ENCODE measurements at regions not wholly inside any gene's neighbourhood (a gene's known extent, or its start where the extent isn't known, plus 50 kb on each side); places are given as distances from the start of the nearest gene placed in this dataset.

- no peak for DNase-seq
- H3K4me1 ChIP-seq (ENCODE audit: insufficient read depth, low read length): no peaks in the 10 kb centered on the region
- TF ChIP-seq CTCF (IDR thresholded peaks at IDR 0.05; ENCODE audit: borderline replicate concordance, extremely low read depth, low read length, poor library complexity, severe bottlenecking) (no peak), EZH2 (IDR thresholded peaks at IDR 0.05; ENCODE audit: borderline replicate concordance, low read depth, low read length, severe bottlenecking) (no peak)
- no peak overlapping the region for H3K27ac ChIP-seq (ENCODE audit: low read length)
- no peaks in the 10 kb centered on the region for H3K36me3 ChIP-seq (ENCODE audit: insufficient read depth, low read length)
- no peak overlapping the region for H3K9ac ChIP-seq (ENCODE audit: low read depth, low read length)
- H3K4me3 ChIP-seq (ENCODE audit: low read depth in 1 of 2, low read length in 2 of 2): no peak overlapping the region
- no peaks in the 10 kb centered on the region for H3K79me2 ChIP-seq (ENCODE audit: insufficient read depth, low read length)
- H3K9me3 ChIP-seq (ENCODE audit: insufficient read depth, low read length, severe bottlenecking): no peaks in the 10 kb centered on the region
- no peak overlapping the region for H3K4me2 ChIP-seq (ENCODE audit: insufficient read depth, low read length)
- H3K27me3 ChIP-seq (ENCODE audit: insufficient read depth, low read length, poor library complexity): peaks cover 23% of the 10 kb centered on the region
- H2AFZ ChIP-seq (ENCODE audit: low read depth, low read length): no peak overlapping the region
- H4K20me1 ChIP-seq (ENCODE audit: insufficient read depth, low read length): no peaks in the 10 kb centered on the region
- ATAC-seq (ENCODE audit: insufficient read depth, low read depth): no peak
These were observed 272.5 kb downstream of the XXYLT1 start for GRCh38 chr3:194998417-194998816.

GRCh38 chr3:194998948-194999347, 272.0 kb downstream of the XXYLT1 start:
- Histone ChIP-seq H3K79me2 (ENCODE audit: insufficient read depth, low read length) (no peaks in the 10 kb centered on the region), H3K4me1 (ENCODE audit: insufficient read depth, low read length) (no peaks in the 10 kb centered on the region), H3K36me3 (ENCODE audit: insufficient read depth, low read length) (no peaks in the 10 kb centered on the region), H3K9ac (ENCODE audit: low read depth, low read length) (no peak overlapping the region), H2AFZ (ENCODE audit: low read depth, low read length) (no peak overlapping the region), H3K4me3 (ENCODE audit: low read depth in 1 of 2, low read length in 2 of 2) (no peak overlapping the region), H3K27me3 (ENCODE audit: insufficient read depth, low read length, poor library complexity) (peaks cover 23% of the 10 kb centered on the region), H3K4me2 (ENCODE audit: insufficient read depth, low read length) (no peak overlapping the region), H3K9me3 (ENCODE audit: insufficient read depth, low read length, severe bottlenecking) (no peaks in the 10 kb centered on the region), H3K27ac (ENCODE audit: low read length) (no peak overlapping the region), H4K20me1 (ENCODE audit: insufficient read depth, low read length) (no peaks in the 10 kb centered on the region)
- TF ChIP-seq CTCF (IDR thresholded peaks at IDR 0.05; ENCODE audit: borderline replicate concordance, extremely low read depth, low read length, poor library complexity, severe bottlenecking): no peak
- no peak for TF ChIP-seq EZH2 (IDR thresholded peaks at IDR 0.05; ENCODE audit: borderline replicate concordance, low read depth, low read length, severe bottlenecking)
- DNase-seq (no peak), ATAC-seq (ENCODE audit: insufficient read depth, low read depth) (no peak)

GRCh38 chr3:194999491-194999890, 271.5 kb downstream of the XXYLT1 start:
- no peak overlapping the region for H3K27ac ChIP-seq (ENCODE audit: low read length)
- no peaks in the 10 kb centered on the region for H4K20me1 ChIP-seq (ENCODE audit: insufficient read depth, low read length)
- no peak overlapping the region for H2AFZ ChIP-seq (ENCODE audit: low read depth, low read length)
- H3K4me2 ChIP-seq (ENCODE audit: insufficient read depth, low read length): no peak overlapping the region
- H3K9me3 ChIP-seq (ENCODE audit: insufficient read depth, low read length, severe bottlenecking): no peaks in the 10 kb centered on the region
- H3K9ac ChIP-seq (ENCODE audit: low read depth, low read length): no peak overlapping the region
- no peaks in the 10 kb centered on the region for H3K4me1 ChIP-seq (ENCODE audit: insufficient read depth, low read length)
- peaks cover 23% of the 10 kb centered on the region for H3K27me3 ChIP-seq (ENCODE audit: insufficient read depth, low read length, poor library complexity)
- no peaks in the 10 kb centered on the region for H3K36me3 ChIP-seq (ENCODE audit: insufficient read depth, low read length)
- DNase-seq (no peak), ATAC-seq (ENCODE audit: insufficient read depth, low read depth) (no peak)
- H3K79me2 ChIP-seq (ENCODE audit: insufficient read depth, low read length): no peaks in the 10 kb centered on the region
- H3K4me3 ChIP-seq (ENCODE audit: low read depth in 1 of 2, low read length in 2 of 2): no peak overlapping the region
- TF ChIP-seq EZH2 (IDR thresholded peaks at IDR 0.05; ENCODE audit: borderline replicate concordance, low read depth, low read length, severe bottlenecking): no peak
- no peak for TF ChIP-seq CTCF (IDR thresholded peaks at IDR 0.05; ENCODE audit: borderline replicate concordance, extremely low read depth, low read length, poor library complexity, severe bottlenecking)

- TF ChIP-seq EZH2 (IDR thresholded peaks at IDR 0.05; ENCODE audit: borderline replicate concordance, low read depth, low read length, severe bottlenecking): no peak
- no peak for TF ChIP-seq CTCF (IDR thresholded peaks at IDR 0.05; ENCODE audit: borderline replicate concordance, extremely low read depth, low read length, poor library complexity, severe bottlenecking)
- ATAC-seq (ENCODE audit: insufficient read depth, low read depth): no peak
- H3K9ac ChIP-seq (ENCODE audit: low read depth, low read length): no peak overlapping the region
- no peak overlapping the region for H3K4me3 ChIP-seq (ENCODE audit: low read depth in 1 of 2, low read length in 2 of 2)
- H4K20me1 ChIP-seq (ENCODE audit: insufficient read depth, low read length): no peaks in the 10 kb centered on the region
- H3K4me2 ChIP-seq (ENCODE audit: insufficient read depth, low read length): no peak overlapping the region
- no peaks in the 10 kb centered on the region for H3K9me3 ChIP-seq (ENCODE audit: insufficient read depth, low read length, severe bottlenecking)
- H2AFZ ChIP-seq (ENCODE audit: low read depth, low read length): no peak overlapping the region
- DNase-seq: no peak
- no peaks in the 10 kb centered on the region for H3K36me3 ChIP-seq (ENCODE audit: insufficient read depth, low read length)
- no peaks in the 10 kb centered on the region for H3K4me1 ChIP-seq (ENCODE audit: insufficient read depth, low read length)
- H3K79me2 ChIP-seq (ENCODE audit: insufficient read depth, low read length): no peaks in the 10 kb centered on the region
- H3K27me3 ChIP-seq (ENCODE audit: insufficient read depth, low read length, poor library complexity): peaks cover 21% of the 10 kb centered on the region
- H3K27ac ChIP-seq (ENCODE audit: low read length): no peak overlapping the region
These were observed 269.7 kb downstream of the XXYLT1 start for GRCh38 chr3:195001261-195001660.
